ENCODE measurements at regions not wholly inside any gene's neighbourhood (a gene's known extent, or its start where the extent isn't known, plus 50 kb on each side); places are given as distances from the start of the nearest gene placed in this dataset.

DNA sequence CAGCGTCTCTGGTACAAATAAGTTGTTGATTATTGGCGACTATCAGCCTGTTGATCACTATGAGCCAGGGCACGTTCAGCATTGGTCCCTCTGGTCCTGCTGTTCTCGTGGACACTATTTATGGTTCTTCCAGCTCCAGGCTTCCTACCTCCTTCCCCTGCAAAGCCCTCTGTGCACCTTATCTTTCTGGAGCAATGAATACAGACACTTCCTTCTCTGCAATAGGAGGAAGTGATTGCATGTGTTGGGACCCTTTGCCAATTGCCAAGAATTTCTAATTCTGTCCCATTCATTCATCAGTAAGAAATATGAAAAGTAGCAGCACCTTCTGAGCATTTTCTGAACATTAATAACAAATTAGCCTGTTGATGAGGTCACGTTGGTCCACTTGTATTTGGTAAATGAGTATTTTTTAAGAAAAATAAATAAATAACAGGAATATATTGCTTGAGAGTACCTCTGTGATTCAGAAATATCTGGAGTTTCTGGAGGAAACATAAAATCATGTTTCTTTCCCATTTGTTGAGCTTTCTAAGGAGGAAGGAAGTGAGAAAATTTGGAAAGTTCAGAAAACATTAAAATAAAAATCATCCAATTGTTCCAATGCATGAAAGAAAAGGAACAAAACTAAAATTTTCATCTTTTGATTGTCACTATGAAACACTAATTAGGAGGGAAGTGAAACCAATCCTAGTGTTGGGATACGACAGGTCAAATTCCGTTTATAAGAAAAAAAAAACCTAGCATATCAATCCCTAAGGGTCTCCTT is 259.1 kb upstream of the KLF6 start:
- Histone ChIP-seq H3K36me3 (no peaks in the 10 kb centered on the region), H3K27me3 (no peaks in the 10 kb centered on the region), H3K4me1 (peaks cover 0 to 14% of the 10 kb centered on the region in 2 donors), H3K9me3 (peaks cover 0 to 28% of the 10 kb centered on the region in 2 donors), H3K4me3 (no peak overlapping the region), H3K27ac (no peak overlapping the region)
- no peak for DNase-seq
- ATAC-seq = no peak
- TF ChIP-seq, protein P1, sequence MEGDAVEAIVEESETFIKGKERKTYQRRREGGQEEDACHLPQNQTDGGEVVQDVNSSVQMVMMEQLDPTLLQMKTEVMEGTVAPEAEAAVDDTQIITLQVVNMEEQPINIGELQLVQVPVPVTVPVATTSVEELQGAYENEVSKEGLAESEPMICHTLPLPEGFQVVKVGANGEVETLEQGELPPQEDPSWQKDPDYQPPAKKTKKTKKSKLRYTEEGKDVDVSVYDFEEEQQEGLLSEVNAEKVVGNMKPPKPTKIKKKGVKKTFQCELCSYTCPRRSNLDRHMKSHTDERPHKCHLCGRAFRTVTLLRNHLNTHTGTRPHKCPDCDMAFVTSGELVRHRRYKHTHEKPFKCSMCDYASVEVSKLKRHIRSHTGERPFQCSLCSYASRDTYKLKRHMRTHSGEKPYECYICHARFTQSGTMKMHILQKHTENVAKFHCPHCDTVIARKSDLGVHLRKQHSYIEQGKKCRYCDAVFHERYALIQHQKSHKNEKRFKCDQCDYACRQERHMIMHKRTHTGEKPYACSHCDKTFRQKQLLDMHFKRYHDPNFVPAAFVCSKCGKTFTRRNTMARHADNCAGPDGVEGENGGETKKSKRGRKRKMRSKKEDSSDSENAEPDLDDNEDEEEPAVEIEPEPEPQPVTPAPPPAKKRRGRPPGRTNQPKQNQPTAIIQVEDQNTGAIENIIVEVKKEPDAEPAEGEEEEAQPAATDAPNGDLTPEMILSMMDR (IDR thresholded peaks at IDR 0.05) = no peak
- intact Hi-C loops (cut with DNase I) = no loop called here

DNA sequence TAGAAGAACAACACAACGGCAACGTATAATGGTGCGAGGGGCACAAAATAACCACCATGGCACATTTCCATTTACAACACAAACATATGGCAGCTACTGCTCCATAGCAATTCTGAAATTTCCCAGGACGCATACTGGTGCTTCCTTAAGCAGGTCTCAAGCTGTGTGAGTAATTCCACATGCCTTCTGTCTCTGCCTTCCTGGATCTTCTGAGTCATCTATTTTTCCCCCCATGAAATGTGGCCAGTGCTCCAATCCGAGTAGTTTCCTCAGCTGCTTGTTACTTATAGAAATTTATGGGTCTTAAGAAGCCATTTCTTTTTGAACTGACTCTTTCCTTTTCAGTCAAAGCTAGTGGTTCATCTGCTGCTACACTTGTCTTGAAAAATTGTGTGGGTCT is 256.6 kb upstream of the KLF6 start:
- DNase-seq = no peak
- Histone ChIP-seq H3K27me3 (no peaks in the 10 kb centered on the region), H3K4me1 (peaks cover 0 to 14% of the 10 kb centered on the region in 2 donors), H3K9me3 (peaks cover 0 to 28% of the 10 kb centered on the region in 2 donors), H3K36me3 (no peaks in the 10 kb centered on the region), H3K4me3 (no peak overlapping the region), H3K27ac (no peak overlapping the region)
- intact Hi-C loops (cut with DNase I) = no loop called here
- TF ChIP-seq, protein P1 (IDR thresholded peaks at IDR 0.05) = no peak
- no peak for ATAC-seq

DNA sequence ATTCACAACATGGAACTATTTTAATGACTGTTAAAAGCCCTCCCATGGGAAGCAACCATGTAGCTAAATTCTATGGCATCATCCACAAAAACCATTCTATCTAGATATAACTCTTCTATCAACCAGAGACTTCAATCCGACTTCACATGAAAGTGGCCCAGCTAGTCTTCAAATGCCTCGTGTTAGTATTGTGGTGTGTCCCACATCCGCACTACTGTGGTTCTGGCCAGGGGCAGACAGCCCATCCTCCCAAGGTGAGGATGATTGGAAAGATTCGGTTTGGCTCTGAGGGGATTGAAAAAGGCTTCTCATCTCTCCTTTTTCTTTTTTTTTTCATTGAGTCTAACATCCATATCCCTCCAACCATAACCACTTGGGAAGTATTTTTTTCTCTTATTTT is 253.0 kb upstream of the KLF6 start:
- Histone ChIP-seq H3K4me3 (no peak overlapping the region), H3K27me3 (no peaks in the 10 kb centered on the region), H3K4me1 (peaks cover 0 to 14% of the 10 kb centered on the region in 2 donors), H3K9me3 (peaks cover 0 to 27% of the 10 kb centered on the region in 2 donors), H3K36me3 (no peaks in the 10 kb centered on the region), H3K27ac (no peak overlapping the region)
- TF ChIP-seq, protein P1 (IDR thresholded peaks at IDR 0.05) = no peak
- intact Hi-C loops (cut with DNase I) = no loop called here
- DNase-seq (no peak), ATAC-seq (no peak)

DNA sequence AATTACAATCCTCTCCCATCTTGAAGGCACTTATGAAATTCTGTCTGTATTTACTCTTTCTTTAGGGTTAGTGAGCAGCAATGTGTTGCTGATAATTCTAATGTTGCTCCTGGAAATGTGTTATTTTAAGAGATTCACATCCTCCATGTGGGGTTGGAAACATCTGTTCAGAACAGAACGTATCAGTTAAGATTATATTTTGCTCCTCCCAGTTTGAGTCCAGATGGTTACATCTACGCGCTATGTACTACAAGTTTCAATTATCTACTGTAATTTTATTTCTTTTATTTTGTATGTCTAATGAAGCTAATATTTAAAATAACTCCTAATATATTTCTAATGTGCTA is 250.6 kb upstream of the KLF6 start:
- intact Hi-C loops (cut with DNase I) = no loop called here
- H3K4me3 ChIP-seq = no peak overlapping the region
- H3K36me3 ChIP-seq = no peaks in the 10 kb centered on the region
- no peaks in the 10 kb centered on the region for H3K27me3 ChIP-seq
- TF ChIP-seq, protein P1 (IDR thresholded peaks at IDR 0.05) = no peak
- peaks cover 0 to 3% of the 10 kb centered on the region in 2 donors for H3K9me3 ChIP-seq
- no peak for ATAC-seq
- DNase-seq = no peak
- peak overlapping the region; percentile 44 to 72 for H3K27ac ChIP-seq
- peaks cover 0 to 13% of the 10 kb centered on the region in 2 donors for H3K4me1 ChIP-seq

DNA sequence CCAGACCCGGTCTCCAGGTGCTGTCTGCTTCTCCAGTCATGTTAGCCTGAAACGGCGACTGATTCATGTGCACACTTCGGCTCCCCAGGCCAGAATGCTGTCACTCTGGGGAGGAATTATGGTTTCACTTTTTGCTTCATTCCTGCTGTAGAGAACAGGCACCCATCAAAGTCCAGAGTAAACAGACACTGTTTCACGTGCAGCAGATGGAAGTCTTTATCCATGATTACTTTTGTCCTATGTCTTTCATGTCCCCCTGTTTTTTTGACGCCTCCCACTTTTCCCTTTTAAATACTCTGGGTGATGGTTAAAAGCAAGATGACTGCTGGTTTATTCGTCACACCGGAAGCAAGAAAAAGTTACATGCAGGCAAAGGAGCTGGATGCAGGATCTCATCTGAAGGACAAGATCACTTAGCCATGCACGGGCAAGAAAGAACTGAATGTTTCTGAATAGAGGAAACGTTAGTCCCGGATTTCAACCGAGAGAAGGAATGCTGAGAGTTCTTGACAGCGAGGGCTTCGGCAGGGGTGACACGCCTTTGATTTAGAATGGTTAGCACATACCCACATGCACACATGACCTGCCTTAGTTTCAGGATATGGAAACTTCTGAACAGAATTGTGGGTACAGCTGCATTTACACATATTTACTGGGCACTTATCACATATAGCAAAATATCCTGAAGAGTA is 250.0 kb upstream of the KLF6 start:
- TF ChIP-seq, protein P1 (IDR thresholded peaks at IDR 0.05) = no peak
- peak; percentile 93 for ATAC-seq
- H3K4me3 ChIP-seq = peak overlapping the region in 1 of 2 donors; percentile 16
- DNase-seq = peak in 1 of 4 donors; percentile 39
- H3K4me1 ChIP-seq = peaks cover 0 to 13% of the 10 kb centered on the region in 2 donors
- H3K27me3 ChIP-seq = no peaks in the 10 kb centered on the region
- H3K9me3 ChIP-seq = no peaks in the 10 kb centered on the region
- H3K36me3 ChIP-seq = no peaks in the 10 kb centered on the region
- H3K27ac ChIP-seq = peak overlapping the region; percentile 44 to 72
- intact Hi-C loops (cut with DNase I) = no loop called here

Data from left lung (tissue), 4 donors.